ENCODE measurements at regions not wholly inside any gene's neighbourhood (a gene's known extent, or its start where the extent isn't known, plus 50 kb on each side); places are given as distances from the start of the nearest gene placed in this dataset.
A peak's percentile ranks its signal among the peaks of the same experiment; 100 is the strongest.

DNA sequence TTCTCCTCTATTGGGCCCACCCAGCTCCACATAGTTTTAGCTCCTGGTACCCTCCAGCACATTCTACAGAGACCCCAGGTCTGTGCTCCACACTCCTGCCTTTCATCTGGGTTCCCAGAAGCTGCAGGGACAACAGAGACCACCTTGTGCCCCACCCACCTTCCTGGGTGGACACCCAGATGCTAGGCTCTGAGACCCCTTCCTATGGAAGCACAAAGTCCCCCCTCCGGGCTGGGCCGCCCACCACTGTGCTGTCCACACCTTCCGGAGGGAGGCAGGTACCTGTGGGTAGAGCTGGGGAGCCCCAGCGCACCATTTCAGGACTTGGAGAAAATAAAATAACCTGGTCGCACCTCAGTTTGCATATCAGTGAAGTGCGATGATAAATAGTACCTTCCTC is 224.9 kb upstream of the FOXF1 start:
- H4K91ac ChIP-seq (ENCODE audit: low read depth, low read length, poor library complexity), result no peak overlapping the region
- no peak overlapping the region for H2BK15ac ChIP-seq (ENCODE audit: low read length)
- no peaks in the 10 kb centered on the region for H3K4me1 ChIP-seq (ENCODE audit: control insufficient read depth in 2 of 2, insufficient read depth in 1 of 2, low read depth in 1 of 2, low read length in 2 of 2)
- no peak overlapping the region for H3K14ac ChIP-seq (ENCODE audit: low read length)
- no peak overlapping the region for H3K23ac ChIP-seq (ENCODE audit: low read depth, low read length, poor library complexity)
- H3K27ac ChIP-seq (replicated peaks; ENCODE audit: low read length), result no peak overlapping the region
- no peaks in the 10 kb centered on the region for H3K79me1 ChIP-seq (ENCODE audit: low read depth, low read length)
- H3K27me3 ChIP-seq (ENCODE audit: control insufficient read depth in 3 of 3, insufficient read depth in 3 of 3, low read depth in 1 of 3, low read length in 3 of 3), result peaks cover 38 to 87% (median 61%) of the 10 kb centered on the region in 3 experiments
- peaks cover 0 to 2% of the 10 kb centered on the region in 2 donors for H3K9me3 ChIP-seq (replicated peaks in 1 of 2; ENCODE audit: control insufficient read depth in 2 of 2, insufficient read depth in 1 of 2, low read depth in 1 of 2, low read length in 2 of 2)
- no peak overlapping the region for H3K4ac ChIP-seq (ENCODE audit: low read length)
- H2BK12ac ChIP-seq (ENCODE audit: low read length), result no peak overlapping the region
- no peak overlapping the region for H4K8ac ChIP-seq (ENCODE audit: low read depth, low read length)
- no peak overlapping the region for H3K18ac ChIP-seq (ENCODE audit: low read length)
- H2AFZ ChIP-seq (ENCODE audit: low read length), result no peak overlapping the region
- no peak overlapping the region for H3K4me3 ChIP-seq (ENCODE audit: low read length in 2 of 2)
- H2AK5ac ChIP-seq (ENCODE audit: low read depth, low read length), result peak overlapping the region; percentile 13
- no peak overlapping the region for H3K9ac ChIP-seq (ENCODE audit: low read depth, low read length, poor library complexity)
- no peak overlapping the region for H2BK120ac ChIP-seq (ENCODE audit: low read depth, low read length)
- H3K4me2 ChIP-seq (ENCODE audit: insufficient read depth, low read length, poor library complexity, severe bottlenecking), result no peak overlapping the region
- WGBS, 2 donors (ENCODE audit: extremely low coverage in 2 of 2, insufficient read length in 2 of 2, insufficient replicate concordance in 1 of 2), result no CpG with 5 or more reads among the region's 6 CpGs
- no peak overlapping the region for H2BK5ac ChIP-seq (ENCODE audit: low read length)
- H3K36me3 ChIP-seq (replicated peaks in 1 of 2; ENCODE audit: control insufficient read depth in 2 of 2, insufficient read depth in 2 of 2, low read length in 2 of 2), result no peaks in the 10 kb centered on the region
- no peak for DNase-seq (ENCODE audit: low spot score)

DNA sequence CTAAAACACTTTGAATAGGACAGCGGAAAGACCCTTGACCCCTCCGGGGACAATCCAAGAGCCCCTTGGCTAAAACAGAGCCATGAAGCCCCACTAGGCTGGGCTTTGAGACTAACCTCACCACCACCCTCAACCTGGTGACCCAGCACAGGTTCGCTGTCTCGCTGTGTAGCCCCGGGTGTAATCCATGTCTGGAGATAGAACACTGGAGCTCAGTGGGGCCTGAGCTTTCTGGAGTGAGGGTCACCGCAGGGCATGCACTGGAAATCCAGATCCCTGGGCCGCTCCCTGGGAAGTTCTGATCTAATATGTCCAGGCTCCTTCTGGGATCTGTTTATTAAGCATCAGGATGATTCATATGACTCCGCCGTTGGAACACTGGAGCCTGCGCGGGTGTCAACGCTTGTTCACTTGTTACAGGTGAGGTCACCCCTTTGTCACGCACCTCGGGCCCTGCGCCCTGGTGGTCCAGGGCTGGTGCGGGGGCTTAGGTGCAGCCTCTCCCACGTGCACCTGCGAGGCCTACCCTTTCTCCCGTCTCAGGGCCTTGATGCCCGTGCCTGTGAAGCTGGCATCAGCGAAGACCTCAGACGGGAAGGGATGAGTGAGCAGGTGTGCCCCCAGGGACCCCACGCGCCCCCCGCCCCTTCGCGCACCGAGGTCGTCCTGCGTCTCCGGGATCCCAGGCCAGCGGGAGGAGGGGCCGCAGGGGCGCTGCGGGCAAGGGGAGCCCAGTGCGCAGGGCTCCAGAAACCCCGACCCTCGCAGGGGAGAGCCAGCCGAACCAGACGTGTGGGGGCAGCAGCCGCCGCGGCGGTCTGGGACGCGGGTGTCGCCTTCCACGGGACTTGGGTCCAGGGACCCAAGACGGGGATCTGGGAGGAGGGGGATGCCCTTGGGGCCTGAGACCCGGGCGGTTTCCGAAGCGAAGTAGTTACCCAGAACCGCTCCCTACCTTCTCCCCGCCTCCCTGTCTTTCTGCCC is 224.1 kb upstream of the FOXF1 start:
- no peak overlapping the region for H2BK15ac ChIP-seq (ENCODE audit: low read length)
- H2BK120ac ChIP-seq (ENCODE audit: low read depth, low read length), result no peak overlapping the region
- H3K79me1 ChIP-seq (ENCODE audit: low read depth, low read length), result no peaks in the 10 kb centered on the region
- no peak overlapping the region for H4K91ac ChIP-seq (ENCODE audit: low read depth, low read length, poor library complexity)
- H3K23ac ChIP-seq (ENCODE audit: low read depth, low read length, poor library complexity), result peak overlapping the region; percentile 77
- no peak overlapping the region for H3K4ac ChIP-seq (ENCODE audit: low read length)
- H2AK5ac ChIP-seq (ENCODE audit: low read depth, low read length), result no peak overlapping the region
- peak overlapping the region; percentile 61 for H3K9ac ChIP-seq (ENCODE audit: low read depth, low read length, poor library complexity)
- H4K8ac ChIP-seq (ENCODE audit: low read depth, low read length), result no peak overlapping the region
- H2BK5ac ChIP-seq (ENCODE audit: low read length), result no peak overlapping the region
- H3K36me3 ChIP-seq (replicated peaks in 1 of 2; ENCODE audit: control insufficient read depth in 2 of 2, insufficient read depth in 2 of 2, low read length in 2 of 2), result no peaks in the 10 kb centered on the region
- H3K4me1 ChIP-seq (ENCODE audit: control insufficient read depth in 2 of 2, insufficient read depth in 1 of 2, low read depth in 1 of 2, low read length in 2 of 2), result no peaks in the 10 kb centered on the region
- no CpG with 5 or more reads among the region's 55 CpGs for WGBS, 2 donors (ENCODE audit: extremely low coverage in 2 of 2, insufficient read length in 2 of 2, insufficient replicate concordance in 1 of 2)
- no peak overlapping the region for H3K4me3 ChIP-seq (ENCODE audit: low read length in 2 of 2)
- H3K18ac ChIP-seq (ENCODE audit: low read length), result peak overlapping the region; percentile 1
- no peak overlapping the region for H3K27ac ChIP-seq (replicated peaks; ENCODE audit: low read length)
- H3K14ac ChIP-seq (ENCODE audit: low read length), result no peak overlapping the region
- H3K9me3 ChIP-seq (replicated peaks in 1 of 2; ENCODE audit: control insufficient read depth in 2 of 2, insufficient read depth in 1 of 2, low read depth in 1 of 2, low read length in 2 of 2), result peaks cover 0 to 2% of the 10 kb centered on the region in 2 donors
- no peak for DNase-seq (ENCODE audit: low spot score)
- no peak overlapping the region for H2AFZ ChIP-seq (ENCODE audit: low read length)
- peak overlapping the region; percentile 51 for H3K4me2 ChIP-seq (ENCODE audit: insufficient read depth, low read length, poor library complexity, severe bottlenecking)
- no peak overlapping the region for H2BK12ac ChIP-seq (ENCODE audit: low read length)
- H3K27me3 ChIP-seq (ENCODE audit: control insufficient read depth in 3 of 3, insufficient read depth in 3 of 3, low read depth in 1 of 3, low read length in 3 of 3), result peaks cover 38 to 95% (median 66%) of the 10 kb centered on the region in 3 experiments

DNA sequence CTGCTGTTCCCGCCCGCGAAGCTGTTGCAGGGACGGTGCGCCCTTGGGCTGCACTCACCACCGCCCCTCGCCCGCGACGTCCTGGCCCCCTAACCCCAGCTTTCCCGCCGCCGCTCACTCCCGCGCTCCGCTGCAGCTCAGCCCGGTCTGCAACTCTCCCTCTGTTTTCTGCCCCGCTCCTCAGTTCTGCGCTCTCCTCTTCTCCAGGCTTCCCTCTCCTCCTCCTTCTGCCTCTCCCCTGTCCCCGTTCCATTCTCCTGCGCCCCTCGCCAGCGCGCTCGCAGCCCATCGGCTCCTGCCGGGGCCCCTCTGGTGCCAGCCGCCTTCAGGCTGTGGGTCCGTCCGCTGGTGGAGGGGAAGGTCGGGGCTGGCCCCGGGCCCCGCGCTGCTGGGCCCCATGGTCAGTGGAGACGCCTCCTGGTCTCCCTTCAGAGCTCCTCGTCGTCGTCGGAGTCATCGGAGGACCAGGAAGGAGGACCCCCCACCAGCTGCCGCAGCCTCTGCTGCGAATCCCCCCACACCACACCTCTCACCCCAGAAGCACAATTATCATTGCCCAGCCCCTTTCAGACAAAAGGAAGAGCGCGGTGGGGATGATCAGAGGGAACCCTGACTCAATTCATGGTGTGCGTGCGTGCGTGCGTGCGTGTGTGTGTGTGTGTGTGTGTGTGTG is 223.2 kb upstream of the FOXF1 start:
- no peak overlapping the region for H2BK120ac ChIP-seq (ENCODE audit: low read depth, low read length)
- H3K4me3 ChIP-seq (ENCODE audit: low read length in 2 of 2), result peak overlapping the region in 1 of 2 donors; percentile 22
- H3K9me3 ChIP-seq (replicated peaks in 1 of 2; ENCODE audit: control insufficient read depth in 2 of 2, insufficient read depth in 1 of 2, low read depth in 1 of 2, low read length in 2 of 2), result peaks cover 0 to 2% of the 10 kb centered on the region in 2 donors
- H3K9ac ChIP-seq (ENCODE audit: low read depth, low read length, poor library complexity), result peak overlapping the region; percentile 61
- no peak for DNase-seq (ENCODE audit: low spot score)
- peak overlapping the region; percentile 43 for H2BK12ac ChIP-seq (ENCODE audit: low read length)
- H3K14ac ChIP-seq (ENCODE audit: low read length), result peak overlapping the region; percentile 72
- peaks cover 38 to 95% (median 73%) of the 10 kb centered on the region in 3 experiments for H3K27me3 ChIP-seq (ENCODE audit: control insufficient read depth in 3 of 3, insufficient read depth in 3 of 3, low read depth in 1 of 3, low read length in 3 of 3)
- H3K18ac ChIP-seq (ENCODE audit: low read length), result peak overlapping the region; percentile 94
- H3K27ac ChIP-seq (replicated peaks; ENCODE audit: low read length), result no peak overlapping the region
- no peak overlapping the region for H4K8ac ChIP-seq (ENCODE audit: low read depth, low read length)
- no peak overlapping the region for H4K91ac ChIP-seq (ENCODE audit: low read depth, low read length, poor library complexity)
- no peak overlapping the region for H2BK5ac ChIP-seq (ENCODE audit: low read length)
- no peak overlapping the region for H2BK15ac ChIP-seq (ENCODE audit: low read length)
- WGBS, 2 donors (ENCODE audit: extremely low coverage in 2 of 2, insufficient read length in 2 of 2, insufficient replicate concordance in 1 of 2), result no CpG with 5 or more reads among the region's 49 CpGs
- no peak overlapping the region for H2AFZ ChIP-seq (ENCODE audit: low read length)
- H3K4ac ChIP-seq (ENCODE audit: low read length), result no peak overlapping the region
- peaks cover 0 to under 1% of the 10 kb centered on the region in 2 donors for H3K4me1 ChIP-seq (ENCODE audit: control insufficient read depth in 2 of 2, insufficient read depth in 1 of 2, low read depth in 1 of 2, low read length in 2 of 2)
- no peak overlapping the region for H2AK5ac ChIP-seq (ENCODE audit: low read depth, low read length)
- no peaks in the 10 kb centered on the region for H3K79me1 ChIP-seq (ENCODE audit: low read depth, low read length)
- H3K36me3 ChIP-seq (replicated peaks in 1 of 2; ENCODE audit: control insufficient read depth in 2 of 2, insufficient read depth in 2 of 2, low read length in 2 of 2), result no peaks in the 10 kb centered on the region
- H3K23ac ChIP-seq (ENCODE audit: low read depth, low read length, poor library complexity), result peak overlapping the region; percentile 77
- H3K4me2 ChIP-seq (ENCODE audit: insufficient read depth, low read length, poor library complexity, severe bottlenecking), result peak overlapping the region; percentile 42
